ENCODE measurements at regions not wholly inside any gene's neighbourhood (a gene's known extent, or its start where the extent isn't known, plus 50 kb on each side); places are given as distances from the start of the nearest gene placed in this dataset.
A peak's percentile ranks its signal among the peaks of the same experiment; 100 is the strongest.

DNA sequence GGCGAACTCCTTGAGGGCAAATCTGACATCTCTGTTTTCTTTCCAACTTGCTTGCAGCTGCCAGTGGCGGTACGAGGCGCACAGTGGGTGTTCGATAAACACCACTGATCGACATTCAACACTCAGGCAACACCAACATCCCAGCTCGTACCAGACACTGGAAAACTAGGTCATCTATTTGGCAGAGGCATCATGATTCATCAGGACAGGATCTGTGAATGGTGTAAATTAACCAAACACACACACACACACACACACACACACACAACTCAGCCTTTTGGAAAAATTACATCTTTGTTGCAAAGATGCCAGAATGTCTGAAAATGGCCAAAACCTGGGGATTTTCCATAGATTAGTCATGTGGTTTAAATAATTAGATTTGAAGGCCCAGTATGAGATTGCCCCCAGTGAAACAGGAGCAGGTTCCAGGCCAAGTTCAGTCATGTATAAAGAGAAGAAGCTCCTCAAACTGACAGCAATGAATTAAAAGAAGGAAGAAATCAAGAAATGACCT is 150.5 kb upstream of the NCKAP5 start (continued):
- TF ChIP-seq REST (IDR thresholded peaks at IDR 0.05; ENCODE audit: low read depth, low read length) (no peak), USF1 (IDR thresholded peaks at IDR 0.05; ENCODE audit: borderline replicate concordance, low read depth) (no peak; the same call in 1 of the 2 replicates), RXRA (IDR thresholded peaks at IDR 0.05; ENCODE audit: borderline replicate concordance, low read depth) (peak; percentile 72; the same call in 1 of the 2 replicates), GATA2 (CRISPR knock-in tag; IDR thresholded peaks at IDR 0.05) (no peak)
- TF ChIP-seq, protein P1, sequence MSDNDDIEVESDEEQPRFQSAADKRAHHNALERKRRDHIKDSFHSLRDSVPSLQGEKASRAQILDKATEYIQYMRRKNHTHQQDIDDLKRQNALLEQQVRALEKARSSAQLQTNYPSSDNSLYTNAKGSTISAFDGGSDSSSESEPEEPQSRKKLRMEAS (IDR thresholded peaks at IDR 0.05; ENCODE audit: low read depth) = no peak

- H3K27me3 ChIP-seq (ENCODE audit: insufficient read depth) = no peaks in the 10 kb centered on the region
- no peak for DNase-seq
- no peak overlapping the region for H2AFZ ChIP-seq (ENCODE audit: low read depth)
- no peaks in the 10 kb centered on the region for H3K9me3 ChIP-seq
- no peak overlapping the region for H3K9ac ChIP-seq
- H3F3A ChIP-seq (replicated peaks; ENCODE audit: insufficient read depth) = peaks cover 29% of the 10 kb centered on the region
- WGBS (ENCODE audit: low lambda C conversion rate) = 90% methylated on average over 2 of the region's 2 CpGs
- no peak overlapping the region for H3K27ac ChIP-seq (ENCODE audit: low read depth in 2 of 2, low read length in 1 of 2)
- TF ChIP-seq GATA2 (CRISPR knock-in tag; IDR thresholded peaks at IDR 0.05) (no peak), REST (IDR thresholded peaks at IDR 0.05; ENCODE audit: low read depth, low read length) (no peak), GABPA (IDR thresholded peaks at IDR 0.05; ENCODE audit: low read depth) (no peak), FOSL2 (IDR thresholded peaks at IDR 0.05; ENCODE audit: borderline replicate concordance, low read depth) (no peak), FOXM1 (IDR thresholded peaks at IDR 0.05; ENCODE audit: low read depth) (no peak), FOXJ3 (CRISPR knock-in tag; IDR thresholded peaks at IDR 0.05) (no peak), RXRA (IDR thresholded peaks at IDR 0.05; ENCODE audit: borderline replicate concordance, low read depth) (no peak), YY1 (IDR thresholded peaks at IDR 0.05; ENCODE audit: low read depth) (no peak), EP300 (IDR thresholded peaks at IDR 0.05; ENCODE audit: borderline replicate concordance in 1 of 2, low read depth in 1 of 2, low read length in 1 of 2) (no peak), TAF1 (IDR thresholded peaks at IDR 0.05; ENCODE audit: borderline replicate concordance, low read depth, low read length) (no peak)
- TF ChIP-seq, protein P2, sequence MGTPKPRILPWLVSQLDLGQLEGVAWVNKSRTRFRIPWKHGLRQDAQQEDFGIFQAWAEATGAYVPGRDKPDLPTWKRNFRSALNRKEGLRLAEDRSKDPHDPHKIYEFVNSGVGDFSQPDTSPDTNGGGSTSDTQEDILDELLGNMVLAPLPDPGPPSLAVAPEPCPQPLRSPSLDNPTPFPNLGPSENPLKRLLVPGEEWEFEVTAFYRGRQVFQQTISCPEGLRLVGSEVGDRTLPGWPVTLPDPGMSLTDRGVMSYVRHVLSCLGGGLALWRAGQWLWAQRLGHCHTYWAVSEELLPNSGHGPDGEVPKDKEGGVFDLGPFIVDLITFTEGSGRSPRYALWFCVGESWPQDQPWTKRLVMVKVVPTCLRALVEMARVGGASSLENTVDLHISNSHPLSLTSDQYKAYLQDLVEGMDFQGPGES (IDR thresholded peaks at IDR 0.05; ENCODE audit: low read depth, low read length) = no peak
- H3K9me2 ChIP-seq = no peaks in the 10 kb centered on the region
- H3K4me2 ChIP-seq = no peak overlapping the region
- CTCF ChIA-PET = no interaction called here
- H3K4me1 ChIP-seq (ENCODE audit: control insufficient read depth in 1 of 2, insufficient read depth in 2 of 2, low read depth in 1 of 2, low read length in 1 of 2) = peaks cover 11 to 31% of the 10 kb centered on the region in 2 experiments; a peak in 3 of 4 replicates
- no peaks in the 10 kb centered on the region for H3K79me2 ChIP-seq (ENCODE audit: insufficient read depth)
- H3K4me3 ChIP-seq (ENCODE audit: low read depth in 2 of 2, low read length in 1 of 2) = no peak overlapping the region
- POLR2A ChIA-PET = no interaction called here
- no peaks in the 10 kb centered on the region for H4K20me1 ChIP-seq (ENCODE audit: insufficient read depth)
- no peaks in the 10 kb centered on the region for H3K36me3 ChIP-seq (replicated peaks in 1 of 2; ENCODE audit: control insufficient read depth in 1 of 2, insufficient read depth in 2 of 2, low read length in 1 of 2)
Measured at GRCh38 chr2:133720429-133720828, 152.2 kb upstream of the NCKAP5 start.
